HTR-8/SVneo (cell line): ENCODE measurements at regions not wholly inside any gene's neighbourhood (a gene's known extent, or its start where the extent isn't known, plus 50 kb on each side); places are given as distances from the start of the nearest gene placed in this dataset.
"Not testable (repeated sequence)": the region's sequence is repeated elsewhere in the genome, so short reads cannot be mapped to it uniquely, and the experiment has no call there.

Experiments
- DNase-seq: peaks from one replicate; pipeline ENCODE4 v3.0.0; 2011; ENCODE audit warnings: low spot score, mixed read lengths; ENCODE audit not compliant: insufficient read length
- FAIRE-seq: peaks from 2 replicates; lab custom pipeline; 2011; peaks lifted over from hg19 to GRCh38; lab: Jason Lieb, UNC

GRCh38 chr6:167392631-167393316, 67.9 kb downstream of the TTLL2 start:
- FAIRE-seq (no peak), DNase-seq (no peak)

- FAIRE-seq, result no peak
Observed at GRCh38 chr6:167393731-167394130, 68.8 kb downstream of the TTLL2 start.

GRCh38 chr6:167394339-167394738, 69.5 kb downstream of the TTLL2 start:
- no peak for FAIRE-seq
- DNase-seq, result no peak

More at GRCh38 chr6:167393731-167394130, 68.8 kb downstream of the TTLL2 start:
- no peak for DNase-seq

- no peak for FAIRE-seq
Observed at GRCh38 chr6:167394820-167395219, 69.9 kb downstream of the TTLL2 start.

GRCh38 chr6:167396068-167396658, 71.3 kb downstream of the TTLL2 start:
- no peak for FAIRE-seq

More at GRCh38 chr6:167394820-167395219, 69.9 kb downstream of the TTLL2 start:
- no peak for DNase-seq

GRCh38 chr6:167396659-167397490, 72.0 kb downstream of the TTLL2 start:
- DNase-seq, result no peak
- no peak for FAIRE-seq

More at GRCh38 chr6:167396068-167396658, 71.3 kb downstream of the TTLL2 start:
- DNase-seq, result no peak

- FAIRE-seq (no peak), DNase-seq (no peak)
Observed at GRCh38 chr6:167397712-167398111, 72.8 kb downstream of the TTLL2 start.

GRCh38 chr6:167398214-167399050, 73.5 kb downstream of the TTLL2 start:
- no peak for DNase-seq
- FAIRE-seq, result no peak

- FAIRE-seq (no peak), DNase-seq (no peak)
Observed at GRCh38 chr6:167399051-167399387, 74.1 kb downstream of the TTLL2 start.

GRCh38 chr6:167399599-167399998, 74.7 kb downstream of the TTLL2 start:
- no peak for FAIRE-seq
- DNase-seq, result no peak

- DNase-seq (no peak), FAIRE-seq (no peak)
Observed at GRCh38 chr6:167400482-167401138, 75.7 kb downstream of the TTLL2 start.

- FAIRE-seq, result no peak
Observed at GRCh38 chr6:167401525-167402194, 76.8 kb downstream of the TTLL2 start.

GRCh38 chr6:167402195-167402686, 77.4 kb downstream of the TTLL2 start:
- FAIRE-seq (no peak), DNase-seq (no peak)

More at GRCh38 chr6:167401525-167402194, 76.8 kb downstream of the TTLL2 start:
- DNase-seq, result no peak

- FAIRE-seq (no peak), DNase-seq (no peak)
Observed at GRCh38 chr6:167403427-167403826, 78.5 kb downstream of the TTLL2 start.

GRCh38 chr6:167404385-167405049, 79.6 kb downstream of the TTLL2 start:
- FAIRE-seq (no peak), DNase-seq (no peak)

- FAIRE-seq (no peak), DNase-seq (no peak)
Observed at GRCh38 chr6:167405778-167406532, 81.1 kb downstream of the TTLL2 start.

- not testable (repeated sequence) for DNase-seq, FAIRE-seq
Observed at GRCh38 chr6:167406533-167407238, 81.8 kb downstream of the TTLL2 start.
